ENCODE measurements at regions not wholly inside any gene's neighbourhood (a gene's known extent, or its start where the extent isn't known, plus 50 kb on each side); places are given as distances from the start of the nearest gene placed in this dataset.
A peak's percentile ranks its signal among the peaks of the same experiment; 100 is the strongest.

DNA sequence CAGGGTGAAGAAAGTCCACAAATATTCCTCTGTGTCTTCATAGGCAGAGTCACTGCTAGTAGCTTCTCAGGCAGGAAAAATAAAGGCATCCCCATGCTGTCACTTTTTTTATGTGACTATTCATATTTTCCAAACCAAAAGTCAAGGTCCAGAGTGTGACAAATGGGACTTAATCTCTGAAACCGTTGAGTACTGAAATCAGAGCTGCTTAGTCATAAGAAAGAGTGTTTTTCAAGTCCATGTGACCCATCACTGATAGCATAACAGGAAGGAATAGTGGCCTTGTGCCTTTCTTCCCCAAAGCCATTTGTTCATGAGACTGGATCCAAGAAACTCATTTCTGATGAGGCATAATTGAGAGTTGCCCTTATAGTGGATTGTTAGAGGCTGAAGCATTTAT lies 210.3 kb upstream of the TSHZ2 start:
- WGBS, result 37% methylated on average over 1 of the region's 1 CpG
- H3K9ac ChIP-seq (ENCODE audit: low read depth in 1 of 2, low read length in 2 of 2), result no peak overlapping the region
- H3K4me1 ChIP-seq (ENCODE audit: control insufficient read depth in 4 of 4, insufficient read depth in 4 of 4, low read length in 3 of 4), result no peaks in the 10 kb centered on the region
- TF ChIP-seq EGR1 (IDR thresholded peaks at IDR 0.05; ENCODE audit: low read depth in 2 of 2) (no peak), JUND (IDR thresholded peaks at IDR 0.05) (peak in 1 of 2 donors; percentile 53), RAD21 (IDR thresholded peaks at IDR 0.05) (no peak), YY1 (IDR thresholded peaks at IDR 0.05) (no peak), ZBTB33 (IDR thresholded peaks at IDR 0.05) (no peak), FOXA2 (IDR thresholded peaks at IDR 0.05) (no peak), RXRA (IDR thresholded peaks at IDR 0.05) (no peak), TAF1 (conservative IDR thresholded peaks at IDR 0.05) (no peak)
- H3K9me3 ChIP-seq (ENCODE audit: control insufficient read depth in 4 of 4, low read length in 3 of 4), result no peaks in the 10 kb centered on the region
- H3K27ac ChIP-seq (ENCODE audit: low read depth in 1 of 2, low read length in 2 of 2), result no peak overlapping the region
- no peaks in the 10 kb centered on the region for H3K36me3 ChIP-seq (ENCODE audit: control insufficient read depth in 4 of 4, insufficient read depth in 3 of 4, low read depth in 1 of 4, low read length in 3 of 4)
- no peak for DNase-seq (ENCODE audit: low spot score)
- H3K27me3 ChIP-seq (ENCODE audit: control insufficient read depth in 4 of 4, insufficient read depth in 4 of 4, low read length in 3 of 4), result no peaks in the 10 kb centered on the region
- no peak overlapping the region for H3K4me3 ChIP-seq (ENCODE audit: low read depth in 1 of 3, low read length in 3 of 3)

DNA sequence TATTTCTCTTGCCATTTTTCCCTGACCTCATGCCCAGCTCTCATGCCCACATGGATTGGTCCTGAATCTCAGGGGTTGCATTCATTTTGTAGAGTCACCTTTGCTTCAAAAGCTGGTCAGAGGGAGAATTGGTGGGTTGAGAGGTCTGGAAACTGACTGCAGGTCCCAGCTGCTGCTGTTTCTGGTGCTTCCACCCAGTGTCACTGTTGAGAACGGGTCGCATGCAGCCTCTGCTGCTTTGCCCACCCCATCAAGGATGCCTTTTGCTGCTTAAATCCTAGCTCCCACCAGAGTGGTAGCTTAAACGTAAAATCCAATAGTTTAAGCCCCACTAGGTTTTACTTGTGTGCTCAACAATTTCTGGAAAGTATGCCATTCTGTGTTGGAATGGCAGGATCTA lies 211.4 kb upstream of the TSHZ2 start:
- no peak overlapping the region for H3K4me3 ChIP-seq (ENCODE audit: low read depth in 1 of 3, low read length in 3 of 3)
- WGBS, result 87% methylated on average over 3 of the region's 3 CpGs
- no peaks in the 10 kb centered on the region for H3K9me3 ChIP-seq (ENCODE audit: control insufficient read depth in 4 of 4, low read length in 3 of 4)
- H3K27ac ChIP-seq (ENCODE audit: low read depth in 1 of 2, low read length in 2 of 2), result no peak overlapping the region
- no peak for DNase-seq (ENCODE audit: low spot score)
- no peak overlapping the region for H3K9ac ChIP-seq (ENCODE audit: low read depth in 1 of 2, low read length in 2 of 2)
- no peaks in the 10 kb centered on the region for H3K36me3 ChIP-seq (ENCODE audit: control insufficient read depth in 4 of 4, insufficient read depth in 3 of 4, low read depth in 1 of 4, low read length in 3 of 4)
- H3K27me3 ChIP-seq (ENCODE audit: control insufficient read depth in 4 of 4, insufficient read depth in 4 of 4, low read length in 3 of 4), result no peaks in the 10 kb centered on the region
- TF ChIP-seq NR2F2 (IDR thresholded peaks at IDR 0.05), result no peak
- no peak for TF ChIP-seq ATF3 (IDR thresholded peaks at IDR 0.05)
- no peak for TF ChIP-seq HNF4A (conservative IDR thresholded peaks at IDR 0.05)
- no peak for TF ChIP-seq RAD21 (IDR thresholded peaks at IDR 0.05)
- TF ChIP-seq REST (IDR thresholded peaks at IDR 0.05), result no peak
- TF ChIP-seq GABPA (IDR thresholded peaks at IDR 0.05 in 1 of 2, conservative IDR thresholded peaks at IDR 0.05 in 1 of 2), result no peak
- TF ChIP-seq, protein P1, sequence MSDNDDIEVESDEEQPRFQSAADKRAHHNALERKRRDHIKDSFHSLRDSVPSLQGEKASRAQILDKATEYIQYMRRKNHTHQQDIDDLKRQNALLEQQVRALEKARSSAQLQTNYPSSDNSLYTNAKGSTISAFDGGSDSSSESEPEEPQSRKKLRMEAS (IDR thresholded peaks at IDR 0.05), result no peak
- TF ChIP-seq RXRA (IDR thresholded peaks at IDR 0.05), result no peak
- TF ChIP-seq FOXA1 (IDR thresholded peaks at IDR 0.05), result no peak
- TF ChIP-seq TAF1 (conservative IDR thresholded peaks at IDR 0.05), result no peak
- TF ChIP-seq HNF4G (IDR thresholded peaks at IDR 0.05), result no peak
- TF ChIP-seq EGR1 (IDR thresholded peaks at IDR 0.05; ENCODE audit: low read depth in 2 of 2), result no peak
- TF ChIP-seq YY1 (IDR thresholded peaks at IDR 0.05), result no peak
- TF ChIP-seq SP1 (IDR thresholded peaks at IDR 0.05), result no peak
- no peaks in the 10 kb centered on the region for H3K4me1 ChIP-seq (ENCODE audit: control insufficient read depth in 4 of 4, insufficient read depth in 4 of 4, low read length in 3 of 4)
